HG02884 (cell line): ENCODE measurements at regions not wholly inside any gene's neighbourhood (a gene's known extent, or its start where the extent isn't known, plus 50 kb on each side); places are given as distances from the start of the nearest gene placed in this dataset.

Experiments
- ATAC-seq: cut with Tn5 transposase; IDR thresholded peaks from one replicate; pipeline ENCODE4 v1.9.1; 2021; ENCODE audit warnings: mild to moderate bottlenecking, moderate library complexity; ENCODE audit not compliant: unreplicated experiment

GRCh38 chr7:91323626-91324158 lies 59.5 kb downstream of the FZD1 start:
- ATAC-seq = no peak

- no peak for ATAC-seq
Measured at GRCh38 chr7:91324663-91325062, 60.4 kb downstream of the FZD1 start.

- ATAC-seq = no peak
Measured at GRCh38 chr7:91325726-91326125, 61.5 kb downstream of the FZD1 start.

DNA sequence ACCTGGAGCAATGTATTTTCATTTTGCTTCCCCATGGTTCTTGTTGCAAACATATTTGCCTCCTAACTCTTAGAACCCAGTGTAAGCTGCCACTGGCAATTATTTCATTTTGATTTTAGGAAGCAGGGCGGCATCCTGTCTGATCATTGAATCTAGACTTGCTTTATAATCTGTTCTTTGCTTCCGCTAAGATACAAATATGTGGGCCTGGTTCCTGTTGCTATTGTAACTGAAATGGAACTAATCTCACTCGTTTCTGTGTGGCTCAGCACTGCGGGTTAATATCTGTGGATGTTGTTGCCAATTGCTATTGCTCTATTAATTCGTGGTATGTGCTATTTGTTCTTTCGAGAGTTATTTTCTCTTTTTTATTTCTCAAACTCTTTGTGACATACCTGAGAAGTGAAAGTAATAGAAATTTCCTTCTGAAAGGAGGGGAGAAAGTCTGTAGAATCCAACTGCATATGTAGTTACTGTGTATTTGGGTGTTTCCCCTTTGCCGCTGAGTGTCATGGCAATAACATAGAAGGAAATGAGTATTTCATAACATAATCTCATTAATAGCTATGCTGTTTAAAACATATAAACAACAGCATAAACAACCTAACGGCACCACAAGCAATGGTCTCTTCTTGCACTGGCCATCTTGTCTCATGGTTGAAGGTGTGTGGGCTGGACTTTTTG lies 62.4 kb downstream of the FZD1 start:
- ATAC-seq = no peak

DNA sequence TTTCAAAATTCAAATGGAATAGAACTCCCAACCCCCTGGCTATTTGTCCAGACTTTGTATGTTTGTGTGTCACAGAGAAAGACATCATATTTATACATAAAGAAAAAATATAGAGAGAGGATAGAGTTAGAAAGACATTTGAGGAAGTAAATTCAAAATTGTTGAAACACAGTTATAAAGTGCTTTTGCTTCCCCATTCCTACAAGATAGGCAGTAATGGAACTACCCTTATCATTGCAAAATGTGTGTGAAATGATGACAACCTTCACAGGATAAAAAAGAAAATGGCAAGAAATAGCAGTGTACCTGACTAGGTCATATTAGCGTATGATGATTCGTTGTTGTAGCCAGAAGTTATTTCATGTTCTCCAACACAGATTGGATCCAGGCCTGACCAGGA lies 63.1 kb downstream of the FZD1 start:
- ATAC-seq = no peak

- no peak for ATAC-seq
Measured at GRCh38 chr7:91329571-91329970, 65.3 kb downstream of the FZD1 start.

GRCh38 chr7:91330191-91330808 lies 66.1 kb downstream of the FZD1 start:
- no peak for ATAC-seq

GRCh38 chr7:91330866-91331265 lies 66.6 kb downstream of the FZD1 start:
- no peak for ATAC-seq

DNA sequence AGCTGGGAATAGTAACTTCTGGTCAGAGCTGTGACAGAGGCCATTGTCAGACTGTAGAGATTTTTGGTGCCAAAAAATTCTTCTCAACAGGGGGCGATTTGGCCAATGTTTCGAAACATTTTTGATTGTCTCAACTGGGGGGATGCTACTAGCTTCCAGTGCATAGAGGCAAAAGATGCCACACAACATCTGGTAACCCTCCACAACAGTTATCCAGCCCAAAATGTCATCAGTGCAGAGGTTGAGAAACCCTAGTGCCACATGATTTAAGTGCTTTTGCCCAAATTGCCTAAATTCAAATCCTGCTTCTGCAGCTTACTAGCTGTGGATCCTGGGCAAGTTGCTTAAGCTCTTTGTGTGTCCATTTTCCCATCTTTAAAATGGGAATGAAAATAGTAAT lies 71.9 kb downstream of the FZD1 start:
- ATAC-seq = no peak

GRCh38 chr7:91338226-91339020 lies 74.2 kb downstream of the FZD1 start:
- ATAC-seq = no peak

GRCh38 chr7:91342346-91342745 lies 78.1 kb downstream of the FZD1 start:
- ATAC-seq = no peak

- ATAC-seq = no peak
Measured at GRCh38 chr7:91343420-91343960, 79.3 kb downstream of the FZD1 start.

DNA sequence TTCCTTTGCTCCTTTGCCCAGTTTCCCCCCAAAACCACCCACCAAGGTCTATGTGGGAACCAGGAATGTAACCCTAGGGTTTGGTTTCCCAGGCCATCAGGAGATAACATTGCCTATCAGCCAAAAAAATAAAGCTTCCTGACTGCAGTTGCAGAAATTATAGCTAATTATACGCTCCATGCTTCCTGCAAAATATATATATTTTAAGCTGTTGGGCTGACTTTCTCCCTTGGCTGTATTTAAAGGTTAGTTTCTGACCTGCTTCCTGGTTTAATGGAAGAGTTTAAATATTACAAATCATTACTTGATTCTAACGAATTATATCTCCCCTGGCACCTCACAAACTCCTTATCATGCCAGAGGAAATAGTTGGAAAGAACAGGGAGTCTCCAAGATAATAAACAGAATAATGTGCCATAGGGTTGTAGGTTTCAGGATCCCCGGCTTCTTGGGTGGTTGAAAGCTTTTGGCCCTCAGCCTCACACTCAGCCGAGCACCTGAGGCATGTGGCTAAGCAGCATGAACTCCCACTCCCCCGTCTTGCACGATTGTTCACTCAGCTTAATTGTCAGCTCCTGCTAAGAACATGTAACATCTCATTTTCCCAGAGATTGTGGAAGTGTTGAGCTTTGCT lies 79.9 kb downstream of the FZD1 start:
- ATAC-seq = no peak

GRCh38 chr7:91344911-91345310 lies 80.7 kb downstream of the FZD1 start:
- peak; percentile 42 for ATAC-seq

- peak; percentile 80 for ATAC-seq
Measured at GRCh38 chr7:91345449-91345848, 81.2 kb downstream of the FZD1 start.

DNA sequence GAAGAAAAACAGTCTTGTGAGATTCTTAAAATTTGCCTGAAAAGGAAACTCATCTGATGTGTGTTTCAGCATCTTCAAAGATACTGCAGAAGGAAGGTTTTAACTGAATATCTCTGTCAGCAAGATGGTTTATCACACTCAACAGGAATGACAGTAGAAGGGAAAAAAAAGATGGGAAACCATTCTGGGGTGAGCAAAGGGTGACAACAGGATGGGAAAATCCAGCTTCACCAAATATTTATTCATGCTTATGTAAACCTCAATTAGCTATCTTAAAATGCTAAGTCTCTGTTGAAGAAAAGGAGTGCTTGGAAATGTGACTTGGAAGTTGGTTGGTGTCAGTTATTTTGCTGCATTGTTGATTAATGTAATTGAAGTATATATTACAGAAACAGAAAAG lies 82.2 kb downstream of the FZD1 start:
- ATAC-seq = no peak

DNA sequence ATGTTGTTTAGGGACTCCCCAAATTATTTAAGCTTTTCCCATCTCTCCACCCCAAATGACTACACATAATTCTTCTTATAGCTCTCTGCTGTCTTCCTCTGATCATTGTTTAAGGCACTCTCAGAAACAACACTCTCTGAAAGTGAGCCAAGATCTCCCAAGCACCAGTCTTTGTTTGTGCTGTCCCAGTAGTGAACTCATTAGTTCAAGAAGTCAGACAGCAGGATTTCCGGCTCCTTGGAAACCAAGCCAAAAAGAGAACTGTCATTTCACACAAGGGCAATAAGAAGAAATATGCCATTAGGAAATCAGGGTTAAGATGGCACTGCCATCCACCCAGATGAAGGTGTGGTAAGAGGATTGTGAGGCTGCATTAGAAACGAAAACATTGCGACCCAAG lies 83.1 kb downstream of the FZD1 start:
- no peak for ATAC-seq

GRCh38 chr7:91348711-91349110 lies 84.5 kb downstream of the FZD1 start:
- no peak for ATAC-seq

GRCh38 chr7:91351374-91351773 lies 87.1 kb downstream of the FZD1 start:
- ATAC-seq = no peak

DNA sequence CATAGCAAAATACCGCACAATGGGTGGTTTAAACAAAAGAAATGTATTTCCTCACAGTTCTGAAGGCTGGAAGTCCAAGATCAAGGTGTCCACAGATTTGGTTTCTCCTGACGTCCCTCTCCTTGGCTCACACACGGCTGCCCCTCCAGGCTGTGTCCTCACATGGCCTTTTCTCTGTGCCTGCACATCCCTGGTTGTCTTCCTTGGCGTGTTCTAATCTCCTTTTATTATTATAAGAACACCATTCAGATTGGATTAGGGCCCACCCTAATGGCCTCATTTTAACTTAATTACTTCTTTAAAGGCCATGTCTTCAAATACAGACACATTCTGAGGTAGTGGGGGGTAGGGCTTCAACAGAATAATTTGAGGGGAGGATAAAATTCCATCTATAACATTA lies 87.9 kb downstream of the FZD1 start:
- ATAC-seq = no peak

GRCh38 chr7:91353848-91354247 lies 89.6 kb downstream of the FZD1 start:
- ATAC-seq = no peak
